ENCODE measurements at regions not wholly inside any gene's neighbourhood (a gene's known extent, or its start where the extent isn't known, plus 50 kb on each side); places are given as distances from the start of the nearest gene placed in this dataset.

DNA sequence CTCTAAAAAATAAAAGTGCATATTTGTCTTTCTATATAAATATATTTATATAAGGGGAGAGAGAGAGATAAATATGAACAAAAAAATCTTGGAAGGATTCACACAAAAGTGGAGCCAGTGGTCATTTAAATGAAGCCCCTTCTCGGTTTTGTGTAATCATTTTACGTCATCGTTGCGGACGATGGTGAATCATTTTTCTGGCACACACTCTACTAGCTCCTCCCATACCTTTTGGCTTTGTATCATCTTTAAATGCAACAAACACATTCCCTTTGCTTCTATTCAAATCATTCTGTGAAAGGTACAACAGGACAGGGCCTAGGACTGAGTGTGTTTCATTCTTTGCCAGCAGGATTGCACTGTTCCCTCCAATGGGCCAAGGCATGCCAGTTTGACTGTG lies 186.8 kb downstream of the TGFB2 start:
- no peaks in the 10 kb centered on the region for H3K36me3 ChIP-seq (ENCODE audit: control insufficient read depth, insufficient read depth, low read length)
- H3K4me2 ChIP-seq (ENCODE audit: extremely low read depth, insufficient read depth, low read length): no peak overlapping the region
- no peaks in the 10 kb centered on the region for H3K9me3 ChIP-seq (ENCODE audit: control insufficient read depth, insufficient read depth, low read depth, low read length)
- H3K27me3 ChIP-seq (ENCODE audit: control insufficient read depth, insufficient read depth, low read length): no peaks in the 10 kb centered on the region
- H4K20me1 ChIP-seq (ENCODE audit: control insufficient read depth, extremely low read depth, insufficient read depth, low read length): no peaks in the 10 kb centered on the region
- H3K79me2 ChIP-seq (ENCODE audit: control insufficient read depth, insufficient read depth, low read length): no peaks in the 10 kb centered on the region
- no peak overlapping the region for H3K4me3 ChIP-seq (replicated peaks in 1 of 4; ENCODE audit: control extremely low read depth in 1 of 4, insufficient read depth in 1 of 4, low read depth in 3 of 4, low read length in 4 of 4)
- H3K27ac ChIP-seq (ENCODE audit: insufficient read depth, low read length): no peak overlapping the region
- no peak for DNase-seq (ENCODE audit: low read depth in 2 of 2)
- no peak overlapping the region for H2AFZ ChIP-seq (ENCODE audit: low read length)
- no peak overlapping the region for H3K9ac ChIP-seq (ENCODE audit: insufficient read depth, low read length)
- TF ChIP-seq, protein P1, sequence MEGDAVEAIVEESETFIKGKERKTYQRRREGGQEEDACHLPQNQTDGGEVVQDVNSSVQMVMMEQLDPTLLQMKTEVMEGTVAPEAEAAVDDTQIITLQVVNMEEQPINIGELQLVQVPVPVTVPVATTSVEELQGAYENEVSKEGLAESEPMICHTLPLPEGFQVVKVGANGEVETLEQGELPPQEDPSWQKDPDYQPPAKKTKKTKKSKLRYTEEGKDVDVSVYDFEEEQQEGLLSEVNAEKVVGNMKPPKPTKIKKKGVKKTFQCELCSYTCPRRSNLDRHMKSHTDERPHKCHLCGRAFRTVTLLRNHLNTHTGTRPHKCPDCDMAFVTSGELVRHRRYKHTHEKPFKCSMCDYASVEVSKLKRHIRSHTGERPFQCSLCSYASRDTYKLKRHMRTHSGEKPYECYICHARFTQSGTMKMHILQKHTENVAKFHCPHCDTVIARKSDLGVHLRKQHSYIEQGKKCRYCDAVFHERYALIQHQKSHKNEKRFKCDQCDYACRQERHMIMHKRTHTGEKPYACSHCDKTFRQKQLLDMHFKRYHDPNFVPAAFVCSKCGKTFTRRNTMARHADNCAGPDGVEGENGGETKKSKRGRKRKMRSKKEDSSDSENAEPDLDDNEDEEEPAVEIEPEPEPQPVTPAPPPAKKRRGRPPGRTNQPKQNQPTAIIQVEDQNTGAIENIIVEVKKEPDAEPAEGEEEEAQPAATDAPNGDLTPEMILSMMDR (conservative IDR thresholded peaks at IDR 0.05 in 1 of 2, IDR thresholded peaks at IDR 0.05 in 1 of 2; ENCODE audit: low read depth in 1 of 2, low read length in 2 of 2): no peak
- no peak for TF ChIP-seq EZH2 (IDR thresholded peaks at IDR 0.05; ENCODE audit: low read length, missing control alignments)
- peaks cover 5% of the 10 kb centered on the region for H3K4me1 ChIP-seq (ENCODE audit: control insufficient read depth, extremely low read depth, insufficient read depth, low read length)

DNA sequence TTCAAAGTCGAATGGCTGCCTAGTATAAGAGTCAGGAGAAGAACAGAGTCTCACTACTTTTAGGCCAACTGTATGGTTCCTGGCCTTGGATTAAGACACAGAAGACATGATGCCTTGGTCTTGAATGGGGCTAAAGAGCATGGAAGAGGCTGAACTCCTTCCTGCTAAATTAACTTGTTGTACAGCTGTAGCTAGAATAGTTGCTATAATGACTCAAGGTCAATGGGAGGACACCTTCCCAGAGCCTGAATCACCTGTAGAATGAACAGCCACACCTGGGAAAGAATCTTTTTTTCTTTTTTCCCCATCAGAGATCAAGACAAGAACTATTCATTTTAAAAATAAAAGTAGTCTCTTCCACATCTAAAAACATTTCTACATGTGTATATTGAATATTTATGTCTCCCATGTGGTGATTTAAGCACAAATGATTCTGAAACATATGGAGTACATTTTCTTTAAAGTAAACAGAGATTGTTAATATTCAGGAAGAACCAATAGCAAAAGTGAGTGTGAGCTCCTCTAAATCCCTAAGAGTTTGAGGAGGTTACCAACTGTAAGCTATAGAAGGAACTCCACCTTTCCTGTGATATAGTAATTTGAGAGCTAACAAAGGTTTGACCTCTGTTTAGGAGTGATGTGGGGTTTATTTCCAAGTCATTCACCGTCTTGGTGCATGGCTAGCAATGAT lies 191.3 kb downstream of the TGFB2 start:
- peaks cover 9% of the 10 kb centered on the region for H3K4me1 ChIP-seq (ENCODE audit: control insufficient read depth, extremely low read depth, insufficient read depth, low read length)
- H3K9ac ChIP-seq (ENCODE audit: insufficient read depth, low read length): no peak overlapping the region
- DNase-seq (ENCODE audit: low read depth in 2 of 2): no peak
- no peak overlapping the region for H2AFZ ChIP-seq (ENCODE audit: low read length)
- H4K20me1 ChIP-seq (ENCODE audit: control insufficient read depth, extremely low read depth, insufficient read depth, low read length): no peaks in the 10 kb centered on the region
- H3K79me2 ChIP-seq (ENCODE audit: control insufficient read depth, insufficient read depth, low read length): no peaks in the 10 kb centered on the region
- H3K9me3 ChIP-seq (ENCODE audit: control insufficient read depth, insufficient read depth, low read depth, low read length): no peaks in the 10 kb centered on the region
- no peaks in the 10 kb centered on the region for H3K27me3 ChIP-seq (ENCODE audit: control insufficient read depth, insufficient read depth, low read length)
- no peaks in the 10 kb centered on the region for H3K36me3 ChIP-seq (ENCODE audit: control insufficient read depth, insufficient read depth, low read length)
- H3K4me2 ChIP-seq (ENCODE audit: extremely low read depth, insufficient read depth, low read length): no peak overlapping the region
- H3K27ac ChIP-seq (ENCODE audit: insufficient read depth, low read length): no peak overlapping the region
- TF ChIP-seq, protein P1 (conservative IDR thresholded peaks at IDR 0.05 in 1 of 2, IDR thresholded peaks at IDR 0.05 in 1 of 2; ENCODE audit: low read depth in 1 of 2, low read length in 2 of 2): no peak
- TF ChIP-seq EZH2 (IDR thresholded peaks at IDR 0.05; ENCODE audit: low read length, missing control alignments): no peak
- H3K4me3 ChIP-seq (replicated peaks in 1 of 4; ENCODE audit: control extremely low read depth in 1 of 4, insufficient read depth in 1 of 4, low read depth in 3 of 4, low read length in 4 of 4): no peak overlapping the region

DNA sequence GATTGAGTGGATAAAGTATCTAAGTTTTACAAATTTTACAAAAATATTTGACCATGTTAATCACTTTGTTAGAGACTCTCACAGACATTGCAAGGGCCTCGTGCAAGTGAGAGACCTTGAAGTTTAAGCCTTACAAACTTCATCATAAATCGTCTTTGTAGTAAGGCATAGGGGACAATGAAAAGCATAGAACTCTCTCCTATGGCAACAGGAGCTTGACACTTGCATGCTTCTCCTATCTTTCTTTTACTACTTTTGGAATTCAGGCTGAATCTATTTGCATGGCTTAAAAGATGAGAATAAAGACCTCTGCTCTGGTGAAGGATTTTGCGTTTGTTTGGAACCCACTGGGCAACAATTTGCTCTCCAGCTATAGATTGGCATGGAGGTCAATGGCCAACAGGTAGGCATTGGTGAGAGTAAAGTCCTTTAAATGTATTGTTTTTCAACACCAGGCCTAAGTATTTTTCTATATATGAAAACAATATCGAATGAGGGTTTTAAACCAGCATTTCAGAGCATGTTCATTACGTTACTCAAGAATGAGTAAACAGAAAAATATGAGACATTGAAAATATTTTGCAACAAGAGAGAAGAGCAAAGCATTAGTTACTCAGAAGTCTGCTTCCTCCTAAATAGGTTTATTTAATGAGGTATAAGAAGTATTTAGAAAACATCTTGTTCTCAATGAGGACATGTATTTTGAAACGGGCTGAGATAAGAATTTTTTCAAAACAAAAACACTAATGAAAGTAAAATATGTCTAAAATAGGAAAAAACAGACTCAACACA lies 192.2 kb downstream of the TGFB2 start:
- Histone ChIP-seq H3K36me3 (ENCODE audit: control insufficient read depth, insufficient read depth, low read length) (no peaks in the 10 kb centered on the region), H3K9ac (ENCODE audit: insufficient read depth, low read length) (no peak overlapping the region), H3K4me2 (ENCODE audit: extremely low read depth, insufficient read depth, low read length) (no peak overlapping the region), H2AFZ (ENCODE audit: low read length) (no peak overlapping the region), H4K20me1 (ENCODE audit: control insufficient read depth, extremely low read depth, insufficient read depth, low read length) (no peaks in the 10 kb centered on the region), H3K4me1 (ENCODE audit: control insufficient read depth, extremely low read depth, insufficient read depth, low read length) (peaks cover 9% of the 10 kb centered on the region), H3K79me2 (ENCODE audit: control insufficient read depth, insufficient read depth, low read length) (no peaks in the 10 kb centered on the region), H3K9me3 (ENCODE audit: control insufficient read depth, insufficient read depth, low read depth, low read length) (no peaks in the 10 kb centered on the region), H3K27ac (ENCODE audit: insufficient read depth, low read length) (peak overlapping the region; percentile 31), H3K27me3 (ENCODE audit: control insufficient read depth, insufficient read depth, low read length) (no peaks in the 10 kb centered on the region), H3K4me3 (replicated peaks in 1 of 4; ENCODE audit: control extremely low read depth in 1 of 4, insufficient read depth in 1 of 4, low read depth in 3 of 4, low read length in 4 of 4) (no peak overlapping the region)
- peak; percentile 71 to 83 for DNase-seq (ENCODE audit: low read depth in 2 of 2)
- no peak for TF ChIP-seq EZH2 (IDR thresholded peaks at IDR 0.05; ENCODE audit: low read length, missing control alignments)
- TF ChIP-seq, protein P1 (conservative IDR thresholded peaks at IDR 0.05 in 1 of 2, IDR thresholded peaks at IDR 0.05 in 1 of 2; ENCODE audit: low read depth in 1 of 2, low read length in 2 of 2): no peak
